ENCODE measurements at regions not wholly inside any gene's neighbourhood (a gene's known extent, or its start where the extent isn't known, plus 50 kb on each side); places are given as distances from the start of the nearest gene placed in this dataset.

DNA sequence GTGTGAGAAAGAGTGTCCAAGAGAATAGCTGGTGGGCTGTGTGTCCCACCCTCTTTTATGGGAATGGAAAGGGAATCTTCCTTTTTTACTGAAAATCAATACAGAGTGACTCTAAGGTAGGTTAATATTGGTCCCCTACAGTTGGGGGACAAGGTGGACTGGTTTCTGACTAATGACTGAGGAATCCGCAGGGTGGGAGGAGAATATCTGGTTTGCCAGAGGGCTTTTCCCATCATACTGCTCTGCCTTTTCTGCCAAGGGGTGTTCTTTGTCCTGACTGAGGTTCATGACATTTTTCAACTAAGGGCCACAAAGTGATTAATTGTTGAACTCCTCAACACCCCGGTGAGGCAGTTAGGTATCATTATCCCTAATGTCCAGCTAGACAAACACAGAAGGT is 261.6 kb downstream of the SPATA18 start (continued):
- TF ChIP-seq ZFP91 (CRISPR knock-in tag; IDR thresholded peaks at IDR 0.05), result no peak
- TF ChIP-seq, protein P1, sequence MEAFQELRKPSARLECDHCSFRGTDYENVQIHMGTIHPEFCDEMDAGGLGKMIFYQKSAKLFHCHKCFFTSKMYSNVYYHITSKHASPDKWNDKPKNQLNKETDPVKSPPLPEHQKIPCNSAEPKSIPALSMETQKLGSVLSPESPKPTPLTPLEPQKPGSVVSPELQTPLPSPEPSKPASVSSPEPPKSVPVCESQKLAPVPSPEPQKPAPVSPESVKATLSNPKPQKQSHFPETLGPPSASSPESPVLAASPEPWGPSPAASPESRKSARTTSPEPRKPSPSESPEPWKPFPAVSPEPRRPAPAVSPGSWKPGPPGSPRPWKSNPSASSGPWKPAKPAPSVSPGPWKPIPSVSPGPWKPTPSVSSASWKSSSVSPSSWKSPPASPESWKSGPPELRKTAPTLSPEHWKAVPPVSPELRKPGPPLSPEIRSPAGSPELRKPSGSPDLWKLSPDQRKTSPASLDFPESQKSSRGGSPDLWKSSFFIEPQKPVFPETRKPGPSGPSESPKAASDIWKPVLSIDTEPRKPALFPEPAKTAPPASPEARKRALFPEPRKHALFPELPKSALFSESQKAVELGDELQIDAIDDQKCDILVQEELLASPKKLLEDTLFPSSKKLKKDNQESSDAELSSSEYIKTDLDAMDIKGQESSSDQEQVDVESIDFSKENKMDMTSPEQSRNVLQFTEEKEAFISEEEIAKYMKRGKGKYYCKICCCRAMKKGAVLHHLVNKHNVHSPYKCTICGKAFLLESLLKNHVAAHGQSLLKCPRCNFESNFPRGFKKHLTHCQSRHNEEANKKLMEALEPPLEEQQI (IDR thresholded peaks at IDR 0.05), result no peak
- TF ChIP-seq ZNF239 (CRISPR knock-in tag; IDR thresholded peaks at IDR 0.05), result no peak
- TF ChIP-seq MEF2A (IDR thresholded peaks at IDR 0.05; ENCODE audit: control insufficient read depth, low read depth, low read length), result no peak
- no peak for TF ChIP-seq KDM1A (IDR thresholded peaks at IDR 0.05)
- no peak for TF ChIP-seq GTF2F1 (IDR thresholded peaks at IDR 0.05; ENCODE audit: low read depth, low read length)

DNA sequence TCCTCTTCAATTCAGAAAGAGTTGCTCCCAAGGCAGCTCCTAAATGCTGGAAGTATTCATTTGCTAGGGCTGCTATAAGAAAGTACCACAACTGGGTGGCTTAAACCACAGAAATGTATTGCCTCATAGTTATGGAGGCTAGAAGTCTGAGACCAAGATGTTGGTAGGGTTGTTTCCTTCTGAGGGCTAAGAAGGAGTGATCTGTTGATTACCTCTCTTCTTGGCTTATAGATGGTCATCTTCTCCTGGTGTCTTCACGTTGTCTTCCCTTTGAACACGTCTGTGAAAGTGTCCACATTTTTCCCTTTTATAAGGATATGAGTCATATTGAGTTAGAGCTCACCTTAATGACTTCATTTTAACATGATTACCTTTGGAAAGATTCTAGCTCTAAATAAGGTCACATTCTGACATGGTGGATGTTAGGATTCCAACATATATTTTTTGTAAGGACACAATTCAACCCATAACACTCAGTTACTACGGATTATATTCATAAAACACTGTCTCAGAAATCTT is 266.3 kb downstream of the SPATA18 start:
- Histone ChIP-seq H3K9me1 (ENCODE audit: control insufficient read depth, insufficient read depth, low read length) (no peaks in the 10 kb centered on the region), H3K4me3 (no peak overlapping the region), H4K20me1 (replicated peaks; ENCODE audit: control insufficient read depth, insufficient read depth, low read length) (no peaks in the 10 kb centered on the region), H3K4me1 (replicated peaks in 1 of 2; ENCODE audit: control insufficient read depth in 2 of 2, insufficient read depth in 2 of 2, low read length in 2 of 2) (no peaks in the 10 kb centered on the region), H3K27me3 (ENCODE audit: control insufficient read depth in 2 of 2, insufficient read depth in 2 of 2, low read length in 2 of 2) (no peaks in the 10 kb centered on the region), H3K9me3 (replicated peaks; ENCODE audit: control insufficient read depth, insufficient read depth, low read depth, low read length) (no peaks in the 10 kb centered on the region), H3K36me3 (ENCODE audit: control insufficient read depth, insufficient read depth, low read length) (no peaks in the 10 kb centered on the region), H3K9ac (ENCODE audit: insufficient read depth in 1 of 2, low read depth in 2 of 2, low read length in 2 of 2) (no peak overlapping the region), H2AFZ (ENCODE audit: low read depth, low read length) (no peak overlapping the region), H3K4me2 (ENCODE audit: insufficient read depth, low read length) (no peak overlapping the region), H3K27ac (ENCODE audit: extremely low read depth, low read depth, low read length) (no peak overlapping the region), H3K79me2 (ENCODE audit: control insufficient read depth, insufficient read depth, low read length) (no peaks in the 10 kb centered on the region)
- FAIRE-seq, result no peak
- no TSS peak for BruUV-seq (replicated peaks)
- CTCF ChIA-PET (ENCODE audit: low intra/inter-chr PET ratio), result no interaction called here
- WGBS (ENCODE audit: insufficient coverage, low coverage, missing lambda C conversion rate), result 2% methylated on average over 3 of the region's 3 CpGs
- POLR2A ChIA-PET, result interaction anchor here (0.6 kb wide), 1 partner anchor 10 kb away, joined by 3 read pairs; no protein-coding TSS in a partner anchor
- no peak for DNase-seq (ENCODE audit: extremely low read depth in 1 of 4, low spot score in 3 of 4)
- in situ Hi-C loops (cut with MboI) (no loop called here), intact Hi-C loops (cut with micrococcal nuclease) (no loop called here)
- no peak for ATAC-seq
- TF ChIP-seq RBFOX2 (IDR thresholded peaks at IDR 0.05; ENCODE audit: low read depth, low read length) (no peak), ZNF280B (CRISPR knock-in tag; IDR thresholded peaks at IDR 0.05) (no peak)
